ENCODE measurements at regions not wholly inside any gene's neighbourhood (a gene's known extent, or its start where the extent isn't known, plus 50 kb on each side); places are given as distances from the start of the nearest gene placed in this dataset.

GRCh38 chr5:155368490-155368889, 354.9 kb downstream of the KIF4B start:
- no peak for TF ChIP-seq TAF1 (IDR thresholded peaks at IDR 0.05; ENCODE audit: borderline replicate concordance, low read depth, low read length)
- no peak for TF ChIP-seq POLR2A (IDR thresholded peaks at IDR 0.05; ENCODE audit: low read depth, low read length)
- TF ChIP-seq POLR2AphosphoS5 (IDR thresholded peaks at IDR 0.05; ENCODE audit: low read depth, low read length) = no peak
- FAIRE-seq = no peak
- no peak for DNase-seq (ENCODE audit: insufficient read length)

- DNase-seq (ENCODE audit: insufficient read length) (no peak), FAIRE-seq (no peak)
- TF ChIP-seq POLR2A (IDR thresholded peaks at IDR 0.05; ENCODE audit: low read depth, low read length) (no peak), TAF1 (IDR thresholded peaks at IDR 0.05; ENCODE audit: borderline replicate concordance, low read depth, low read length) (no peak), POLR2AphosphoS5 (IDR thresholded peaks at IDR 0.05; ENCODE audit: low read depth, low read length) (no peak)
Observed at GRCh38 chr5:155380480-155380879, 366.9 kb downstream of the KIF4B start.

GRCh38 chr5:155381654-155382053, 368.1 kb downstream of the KIF4B start:
- no peak for FAIRE-seq
- no peak for DNase-seq (ENCODE audit: insufficient read length)
- TF ChIP-seq POLR2A (IDR thresholded peaks at IDR 0.05; ENCODE audit: low read depth, low read length) (no peak), POLR2AphosphoS5 (IDR thresholded peaks at IDR 0.05; ENCODE audit: low read depth, low read length) (no peak), TAF1 (IDR thresholded peaks at IDR 0.05; ENCODE audit: borderline replicate concordance, low read depth, low read length) (no peak)

- TF ChIP-seq POLR2AphosphoS5 (IDR thresholded peaks at IDR 0.05; ENCODE audit: low read depth, low read length) = no peak
- TF ChIP-seq TAF1 (IDR thresholded peaks at IDR 0.05; ENCODE audit: borderline replicate concordance, low read depth, low read length) = no peak
- no peak for TF ChIP-seq POLR2A (IDR thresholded peaks at IDR 0.05; ENCODE audit: low read depth, low read length)
- FAIRE-seq (no peak), DNase-seq (ENCODE audit: insufficient read length) (no peak)
Observed at GRCh38 chr5:155389498-155389897, 375.9 kb downstream of the KIF4B start.

- TF ChIP-seq POLR2A (IDR thresholded peaks at IDR 0.05; ENCODE audit: low read depth, low read length) = no peak
- TF ChIP-seq POLR2AphosphoS5 (IDR thresholded peaks at IDR 0.05; ENCODE audit: low read depth, low read length) = no peak
- no peak for TF ChIP-seq TAF1 (IDR thresholded peaks at IDR 0.05; ENCODE audit: borderline replicate concordance, low read depth, low read length)
- DNase-seq (ENCODE audit: insufficient read length) (no peak), FAIRE-seq (no peak)
Observed at GRCh38 chr5:155394727-155395126, 381.2 kb downstream of the KIF4B start.

- TF ChIP-seq TAF1 (IDR thresholded peaks at IDR 0.05; ENCODE audit: borderline replicate concordance, low read depth, low read length) = no peak
- TF ChIP-seq POLR2A (IDR thresholded peaks at IDR 0.05; ENCODE audit: low read depth, low read length) = no peak
- no peak for TF ChIP-seq POLR2AphosphoS5 (IDR thresholded peaks at IDR 0.05; ENCODE audit: low read depth, low read length)
- DNase-seq (ENCODE audit: insufficient read length) (no peak), FAIRE-seq (no peak)
Observed at GRCh38 chr5:155402927-155403640, 389.5 kb downstream of the KIF4B start.

GRCh38 chr5:155406815-155407214, 393.3 kb downstream of the KIF4B start:
- TF ChIP-seq TAF1 (IDR thresholded peaks at IDR 0.05; ENCODE audit: borderline replicate concordance, low read depth, low read length) (no peak), POLR2AphosphoS5 (IDR thresholded peaks at IDR 0.05; ENCODE audit: low read depth, low read length) (no peak), POLR2A (IDR thresholded peaks at IDR 0.05; ENCODE audit: low read depth, low read length) (no peak)
- no peak for FAIRE-seq
- DNase-seq (ENCODE audit: insufficient read length) = no peak

GRCh38 chr5:155408465-155408864, 394.9 kb downstream of the KIF4B start:
- no peak for DNase-seq (ENCODE audit: insufficient read length)
- TF ChIP-seq POLR2A (IDR thresholded peaks at IDR 0.05; ENCODE audit: low read depth, low read length) = no peak
- no peak for TF ChIP-seq POLR2AphosphoS5 (IDR thresholded peaks at IDR 0.05; ENCODE audit: low read depth, low read length)
- TF ChIP-seq TAF1 (IDR thresholded peaks at IDR 0.05; ENCODE audit: borderline replicate concordance, low read depth, low read length) = no peak
- no peak for FAIRE-seq

- FAIRE-seq (no peak), DNase-seq (ENCODE audit: insufficient read length) (no peak)
- TF ChIP-seq POLR2AphosphoS5 (IDR thresholded peaks at IDR 0.05; ENCODE audit: low read depth, low read length) (no peak), TAF1 (IDR thresholded peaks at IDR 0.05; ENCODE audit: borderline replicate concordance, low read depth, low read length) (no peak), POLR2A (IDR thresholded peaks at IDR 0.05; ENCODE audit: low read depth, low read length) (no peak)
Observed at GRCh38 chr5:155416765-155417164, 403.2 kb downstream of the KIF4B start.

- no peak for FAIRE-seq
- TF ChIP-seq TAF1 (IDR thresholded peaks at IDR 0.05; ENCODE audit: borderline replicate concordance, low read depth, low read length) (no peak), POLR2AphosphoS5 (IDR thresholded peaks at IDR 0.05; ENCODE audit: low read depth, low read length) (no peak), POLR2A (IDR thresholded peaks at IDR 0.05; ENCODE audit: low read depth, low read length) (no peak)
- DNase-seq (ENCODE audit: insufficient read length) = no peak
Observed at GRCh38 chr5:155418960-155419579, 405.5 kb downstream of the KIF4B start.

- TF ChIP-seq TAF1 (IDR thresholded peaks at IDR 0.05; ENCODE audit: borderline replicate concordance, low read depth, low read length) (no peak), POLR2AphosphoS5 (IDR thresholded peaks at IDR 0.05; ENCODE audit: low read depth, low read length) (no peak), POLR2A (IDR thresholded peaks at IDR 0.05; ENCODE audit: low read depth, low read length) (no peak)
- FAIRE-seq (no peak), DNase-seq (ENCODE audit: insufficient read length) (no peak)
Observed at GRCh38 chr5:155430192-155430591, 416.6 kb downstream of the KIF4B start.

- no peak for TF ChIP-seq TAF1 (IDR thresholded peaks at IDR 0.05; ENCODE audit: borderline replicate concordance, low read depth, low read length)
- TF ChIP-seq POLR2AphosphoS5 (IDR thresholded peaks at IDR 0.05; ENCODE audit: low read depth, low read length) = no peak
- TF ChIP-seq POLR2A (IDR thresholded peaks at IDR 0.05; ENCODE audit: low read depth, low read length) = no peak
- DNase-seq (ENCODE audit: insufficient read length) (no peak), FAIRE-seq (peak; percentile 21)
Observed at GRCh38 chr5:155434267-155434666, 420.7 kb downstream of the KIF4B start.

Data from GM12892 (cell line).